ENCODE measurements at regions not wholly inside any gene's neighbourhood (a gene's known extent, or its start where the extent isn't known, plus 50 kb on each side); places are given as distances from the start of the nearest gene placed in this dataset.

GRCh38 chr6:25009393-25009710 lies 73.6 kb upstream of the RIPOR2 start:
- no peak for TF ChIP-seq CTCF (IDR thresholded peaks at IDR 0.05)
- TF ChIP-seq EZH2 (IDR thresholded peaks at IDR 0.05; ENCODE audit: borderline replicate concordance, insufficient read depth, low read depth, low read length, poor library complexity, severe bottlenecking) = no peak
